ENCODE measurements at regions not wholly inside any gene's neighbourhood (a gene's known extent, or its start where the extent isn't known, plus 50 kb on each side); places are given as distances from the start of the nearest gene placed in this dataset.

DNA sequence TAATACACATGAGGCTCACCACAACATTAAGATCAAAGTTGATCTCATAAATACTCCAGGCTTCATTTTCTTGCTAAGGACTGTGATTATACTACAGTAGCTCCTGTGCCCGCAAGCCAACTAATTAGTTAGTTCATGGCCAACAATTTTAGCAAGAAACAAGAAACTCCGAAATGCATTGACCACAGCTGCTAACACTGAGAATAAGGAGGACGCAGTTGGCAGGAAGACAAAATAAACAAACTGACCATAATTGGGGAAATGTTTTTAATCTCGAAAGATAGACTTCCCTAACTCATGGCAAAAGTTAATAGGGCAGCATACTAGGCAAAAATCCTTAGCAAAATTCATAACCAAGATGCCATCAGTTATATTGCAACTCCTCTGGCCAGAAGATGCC, 115.5 kb upstream of the SPEF2 start:
- TF ChIP-seq, protein P1, sequence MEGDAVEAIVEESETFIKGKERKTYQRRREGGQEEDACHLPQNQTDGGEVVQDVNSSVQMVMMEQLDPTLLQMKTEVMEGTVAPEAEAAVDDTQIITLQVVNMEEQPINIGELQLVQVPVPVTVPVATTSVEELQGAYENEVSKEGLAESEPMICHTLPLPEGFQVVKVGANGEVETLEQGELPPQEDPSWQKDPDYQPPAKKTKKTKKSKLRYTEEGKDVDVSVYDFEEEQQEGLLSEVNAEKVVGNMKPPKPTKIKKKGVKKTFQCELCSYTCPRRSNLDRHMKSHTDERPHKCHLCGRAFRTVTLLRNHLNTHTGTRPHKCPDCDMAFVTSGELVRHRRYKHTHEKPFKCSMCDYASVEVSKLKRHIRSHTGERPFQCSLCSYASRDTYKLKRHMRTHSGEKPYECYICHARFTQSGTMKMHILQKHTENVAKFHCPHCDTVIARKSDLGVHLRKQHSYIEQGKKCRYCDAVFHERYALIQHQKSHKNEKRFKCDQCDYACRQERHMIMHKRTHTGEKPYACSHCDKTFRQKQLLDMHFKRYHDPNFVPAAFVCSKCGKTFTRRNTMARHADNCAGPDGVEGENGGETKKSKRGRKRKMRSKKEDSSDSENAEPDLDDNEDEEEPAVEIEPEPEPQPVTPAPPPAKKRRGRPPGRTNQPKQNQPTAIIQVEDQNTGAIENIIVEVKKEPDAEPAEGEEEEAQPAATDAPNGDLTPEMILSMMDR (IDR thresholded peaks at IDR 0.05): no peak
- TF ChIP-seq POLR2A (IDR thresholded peaks at IDR 0.05): no peak
- TF ChIP-seq POLR2AphosphoS5 (IDR thresholded peaks at IDR 0.05): no peak
- no peak for TF ChIP-seq EP300 (IDR thresholded peaks at IDR 0.05)
